Stimulated activated CD8-positive, alpha-beta memory T cell treated with anti-CD3 and anti-CD28 coated beads, Interleukin-15, amount 100 ng/mL, for 24 hours (primary cell): ENCODE measurements at regions not wholly inside any gene's neighbourhood (a gene's known extent, or its start where the extent isn't known, plus 50 kb on each side); places are given as distances from the start of the nearest gene placed in this dataset.

Source experiments
- DNase-seq: peaks from one replicate; pipeline ENCODE4 v3.0.0-alpha.2; 2020; ENCODE audit warnings: low read depth

- no peak for DNase-seq
These were observed 57.0 kb upstream of the DIO3 start for GRCh38 chr14:101504096-101504948.

- no peak for DNase-seq
These were observed 55.9 kb upstream of the DIO3 start for GRCh38 chr14:101505236-101505970.

- no peak for DNase-seq
These were observed 54.9 kb upstream of the DIO3 start for GRCh38 chr14:101506211-101506925.

GRCh38 chr14:101506926-101507835 is 54.1 kb upstream of the DIO3 start:
- DNase-seq = no peak

GRCh38 chr14:101507836-101508150 is 53.5 kb upstream of the DIO3 start:
- DNase-seq = no peak

GRCh38 chr14:101508196-101508947 is 52.9 kb upstream of the DIO3 start:
- no peak for DNase-seq

- DNase-seq = no peak
These were observed 52.2 kb upstream of the DIO3 start for GRCh38 chr14:101508948-101509729.

GRCh38 chr14:101509730-101510371 is 51.4 kb upstream of the DIO3 start:
- DNase-seq = no peak

GRCh38 chr14:101511199-101511598 is 50.1 kb upstream of the DIO3 start:
- no peak for DNase-seq
